ENCODE measurements at regions not wholly inside any gene's neighbourhood (a gene's known extent, or its start where the extent isn't known, plus 50 kb on each side); places are given as distances from the start of the nearest gene placed in this dataset.

- Histone ChIP-seq H3K9me3 (no peaks in the 10 kb centered on the region), H3K4me3 (no peak overlapping the region), H3K4me1 (peaks cover 11% of the 10 kb centered on the region), H3K27me3 (ENCODE audit: low read depth) (no peaks in the 10 kb centered on the region), H3K36me3 (replicated peaks) (no peaks in the 10 kb centered on the region)
- in situ Hi-C loops (cut with MboI; ENCODE audit: low sequenced_read_pairs) = no loop called here
- DNase-seq (ENCODE audit: low spot score in 2 of 2) = peak in 1 of 2 experiments; percentile 69
Observed at GRCh38 chr2:211077216-211077767, 520.9 kb downstream of the CPS1 start.

DNA sequence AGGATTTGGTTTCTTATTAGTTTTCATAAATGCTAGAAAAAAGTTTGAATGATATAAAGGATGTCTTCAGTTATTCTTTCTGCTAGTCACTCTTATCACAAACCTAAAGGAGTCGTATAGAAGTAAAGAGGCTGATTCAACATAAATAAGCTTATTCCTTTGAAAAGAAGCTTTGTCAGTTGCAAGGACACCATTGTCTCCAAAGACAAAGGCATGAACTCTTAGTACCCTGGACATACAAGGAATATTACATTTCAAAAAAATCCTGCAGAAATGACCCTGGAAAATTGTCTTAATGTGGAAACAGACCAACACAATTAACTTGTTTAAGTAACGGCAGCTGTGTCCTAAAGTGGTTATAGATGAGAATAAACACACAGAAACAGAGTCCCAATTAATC, 528.0 kb downstream of the CPS1 start:
- in situ Hi-C loops (cut with MboI; ENCODE audit: low sequenced_read_pairs) = no loop called here

GRCh38 chr2:211085056-211085680, 528.8 kb downstream of the CPS1 start:
- peaks cover 2% of the 10 kb centered on the region; the same call in 1 of the 2 replicates for H3K4me1 ChIP-seq
- H3K4me3 ChIP-seq = no peak overlapping the region
- peak; percentile 27 to 35 for DNase-seq (ENCODE audit: low spot score in 2 of 2)
- in situ Hi-C loops (cut with MboI; ENCODE audit: low sequenced_read_pairs) = no loop called here
- no peaks in the 10 kb centered on the region for H3K9me3 ChIP-seq
- H3K27me3 ChIP-seq (ENCODE audit: low read depth) = peaks cover 7% of the 10 kb centered on the region
- no peaks in the 10 kb centered on the region for H3K36me3 ChIP-seq (replicated peaks)

More for the DNA sequence above, 528.0 kb downstream of the CPS1 start:
- H3K4me3 ChIP-seq = no peak overlapping the region
- H3K4me1 ChIP-seq = peaks cover 2% of the 10 kb centered on the region; the same call in 1 of the 2 replicates
- peaks cover 7% of the 10 kb centered on the region for H3K27me3 ChIP-seq (ENCODE audit: low read depth)
- peak in 1 of 2 experiments; percentile 51 for DNase-seq (ENCODE audit: low spot score in 2 of 2)
- H3K36me3 ChIP-seq (replicated peaks) = no peaks in the 10 kb centered on the region
- H3K9me3 ChIP-seq = no peaks in the 10 kb centered on the region

- Histone ChIP-seq H3K27me3 (ENCODE audit: low read depth) (peaks cover 7% of the 10 kb centered on the region), H3K36me3 (replicated peaks) (no peaks in the 10 kb centered on the region)
Observed at GRCh38 chr2:211086049-211086448, 529.6 kb downstream of the CPS1 start.

GRCh38 chr2:211089127-211089526, 532.7 kb downstream of the CPS1 start:
- Histone ChIP-seq H3K36me3 (replicated peaks) (no peaks in the 10 kb centered on the region), H3K9me3 (no peaks in the 10 kb centered on the region), H3K4me3 (no peak overlapping the region), H3K27me3 (ENCODE audit: low read depth) (no peaks in the 10 kb centered on the region), H3K4me1 (peaks cover 2% of the 10 kb centered on the region; the same call in 1 of the 2 replicates)
- in situ Hi-C loops (cut with MboI; ENCODE audit: low sequenced_read_pairs) = no loop called here
- no peak for DNase-seq (ENCODE audit: low spot score in 2 of 2)

More at GRCh38 chr2:211086049-211086448, 529.6 kb downstream of the CPS1 start:
- Histone ChIP-seq H3K4me1 (peaks cover 2% of the 10 kb centered on the region; the same call in 1 of the 2 replicates), H3K4me3 (no peak overlapping the region), H3K9me3 (no peaks in the 10 kb centered on the region)
- in situ Hi-C loops (cut with MboI; ENCODE audit: low sequenced_read_pairs) = no loop called here
- peak in 1 of 2 experiments; percentile 9 for DNase-seq (ENCODE audit: low spot score in 2 of 2)

DNA sequence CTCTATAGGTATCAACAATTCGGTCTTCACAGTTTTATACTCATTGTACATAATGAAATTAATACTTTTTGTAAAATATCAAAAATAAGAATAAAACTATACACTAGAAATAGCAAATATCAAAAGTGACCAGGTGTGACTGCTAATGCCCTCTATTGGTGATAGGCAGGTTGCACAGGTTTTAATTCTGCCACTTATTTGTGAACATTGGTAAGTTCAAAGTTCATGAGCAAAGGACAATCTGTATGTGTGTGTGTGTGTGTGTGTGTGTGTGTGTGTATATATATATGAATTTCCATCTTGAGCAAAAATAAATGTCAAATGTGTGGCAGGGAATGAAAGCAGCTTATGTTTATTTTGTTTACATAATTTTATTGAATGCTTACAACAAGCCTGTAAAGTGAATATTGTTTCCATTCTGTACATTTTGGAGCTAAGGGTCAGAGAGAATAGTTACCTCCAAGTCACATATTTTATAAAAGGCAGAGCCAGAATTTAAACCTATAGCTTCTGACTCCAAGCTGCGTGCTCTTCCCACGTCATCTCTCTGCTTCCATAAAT, 537.4 kb downstream of the CPS1 start:
- in situ Hi-C loops (cut with MboI; ENCODE audit: low sequenced_read_pairs) = no loop called here
- Histone ChIP-seq H3K27me3 (ENCODE audit: low read depth) (no peaks in the 10 kb centered on the region), H3K4me3 (no peak overlapping the region), H3K36me3 (replicated peaks) (no peaks in the 10 kb centered on the region), H3K4me1 (no peaks in the 10 kb centered on the region), H3K9me3 (no peaks in the 10 kb centered on the region)
- DNase-seq (ENCODE audit: low spot score in 2 of 2) = no peak

DNA sequence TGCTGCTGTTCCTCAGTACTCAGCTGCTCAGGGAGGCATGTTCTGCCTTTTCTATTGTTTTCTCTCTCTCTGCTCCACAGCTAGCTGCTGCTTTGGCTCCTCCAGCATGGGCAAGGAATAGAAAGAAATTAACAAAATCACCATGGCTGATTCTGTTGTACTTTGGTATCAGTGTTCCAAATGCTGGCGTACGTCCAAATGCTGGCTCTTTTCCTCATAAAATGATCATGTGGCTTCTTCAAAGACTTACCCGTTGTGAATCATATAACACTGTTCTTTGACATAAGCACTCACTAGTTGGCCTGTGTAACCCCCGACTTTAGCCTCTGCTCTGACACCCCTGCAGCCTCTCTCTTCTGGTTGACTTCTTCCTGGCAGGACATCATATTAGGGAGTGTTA, 547.6 kb downstream of the CPS1 start:
- Histone ChIP-seq H3K36me3 (replicated peaks) (no peaks in the 10 kb centered on the region), H3K9me3 (no peaks in the 10 kb centered on the region), H3K4me3 (no peak overlapping the region), H3K4me1 (no peaks in the 10 kb centered on the region), H3K27me3 (ENCODE audit: low read depth) (no peaks in the 10 kb centered on the region; the same call in 1 of the 2 replicates)
- in situ Hi-C loops (cut with MboI; ENCODE audit: low sequenced_read_pairs) = no loop called here
- no peak for DNase-seq (ENCODE audit: low spot score in 2 of 2)

DNA sequence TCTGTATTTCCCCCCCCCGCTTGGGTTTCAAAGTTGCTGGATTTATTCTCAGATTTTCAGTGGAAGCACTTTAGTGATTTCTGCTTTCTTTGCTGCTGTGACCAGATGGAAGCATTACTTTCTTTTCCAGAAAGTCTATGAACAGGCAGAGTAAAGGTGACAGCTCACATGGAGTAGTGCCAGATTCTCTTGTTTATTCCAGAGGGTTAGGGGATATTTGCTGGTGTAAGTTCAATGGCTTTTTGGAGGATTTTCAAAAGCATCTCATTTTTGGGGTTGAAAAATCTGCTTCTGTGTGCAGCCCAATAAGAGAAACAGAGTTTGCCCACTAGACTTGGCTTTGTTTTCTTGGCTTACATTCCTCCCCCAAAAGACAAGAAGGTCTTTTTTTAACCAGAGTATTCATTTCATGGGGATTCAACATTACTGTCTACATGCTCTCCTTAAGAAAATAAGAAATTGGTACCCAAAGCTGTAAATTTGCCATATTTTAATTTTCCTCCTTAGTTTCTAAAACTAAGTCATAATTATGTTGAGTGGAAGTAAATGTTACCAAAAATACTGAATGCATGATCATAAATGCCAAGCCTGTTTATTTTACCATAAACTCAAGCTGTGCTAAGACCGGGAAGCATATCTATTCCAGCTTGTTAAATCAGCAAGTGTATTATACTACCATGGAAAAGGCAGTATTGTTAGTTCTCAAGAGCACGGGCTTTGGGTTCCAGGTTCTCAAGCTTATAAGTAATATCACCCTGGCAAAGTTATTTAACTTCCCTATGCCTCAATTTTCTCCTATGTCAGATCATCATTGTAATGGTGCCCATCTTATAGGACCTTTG, 557.2 kb downstream of the CPS1 start:
- peaks cover 7% of the 10 kb centered on the region for H3K27me3 ChIP-seq (ENCODE audit: low read depth)
- in situ Hi-C loops (cut with MboI; ENCODE audit: low sequenced_read_pairs) = no loop called here

GRCh38 chr2:211114826-211115455, 558.5 kb downstream of the CPS1 start:
- DNase-seq (ENCODE audit: low spot score in 2 of 2) = no peak
- Histone ChIP-seq H3K4me3 (no peak overlapping the region), H3K36me3 (replicated peaks) (no peaks in the 10 kb centered on the region), H3K9me3 (no peaks in the 10 kb centered on the region), H3K4me1 (no peaks in the 10 kb centered on the region), H3K27me3 (ENCODE audit: low read depth) (peaks cover 7% of the 10 kb centered on the region)
- in situ Hi-C loops (cut with MboI; ENCODE audit: low sequenced_read_pairs) = no loop called here

More for the DNA sequence above, 557.2 kb downstream of the CPS1 start:
- no peaks in the 10 kb centered on the region for H3K9me3 ChIP-seq
- H3K4me3 ChIP-seq = no peak overlapping the region
- no peaks in the 10 kb centered on the region for H3K36me3 ChIP-seq (replicated peaks)
- DNase-seq (ENCODE audit: low spot score in 2 of 2) = no peak
- no peaks in the 10 kb centered on the region for H3K4me1 ChIP-seq

GRCh38 chr2:211117026-211117425, 560.6 kb downstream of the CPS1 start:
- no peak for DNase-seq (ENCODE audit: low spot score in 2 of 2)

DNA sequence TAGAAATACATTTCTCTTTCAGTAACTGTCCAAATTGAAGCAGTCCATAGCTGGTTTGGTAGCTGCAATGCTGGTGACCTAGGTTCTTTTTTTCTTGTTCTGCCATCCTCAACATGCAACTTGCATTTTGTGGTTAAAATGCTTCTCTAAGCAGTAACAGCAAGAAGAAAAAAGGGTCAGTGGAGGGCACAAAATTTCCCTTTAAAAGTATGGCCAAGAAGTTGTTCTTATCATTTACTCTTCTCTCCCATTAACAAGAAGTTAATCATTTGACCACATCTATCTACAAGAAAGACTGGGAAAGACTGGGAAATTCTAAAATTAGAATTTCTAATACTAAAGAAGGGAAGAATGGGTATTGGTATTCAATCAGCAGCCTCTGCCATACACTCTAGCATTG, 569.9 kb downstream of the CPS1 start:
- Histone ChIP-seq H3K9me3 (no peaks in the 10 kb centered on the region), H3K4me3 (no peak overlapping the region), H3K27me3 (ENCODE audit: low read depth) (peaks cover 10% of the 10 kb centered on the region), H3K36me3 (replicated peaks) (no peaks in the 10 kb centered on the region), H3K4me1 (no peaks in the 10 kb centered on the region)
- in situ Hi-C loops (cut with MboI; ENCODE audit: low sequenced_read_pairs) = no loop called here
- DNase-seq (ENCODE audit: low spot score in 2 of 2) = no peak

More at GRCh38 chr2:211117026-211117425, 560.6 kb downstream of the CPS1 start:
- Histone ChIP-seq H3K4me1 (no peaks in the 10 kb centered on the region), H3K27me3 (ENCODE audit: low read depth) (peaks cover 10% of the 10 kb centered on the region), H3K9me3 (no peaks in the 10 kb centered on the region), H3K4me3 (no peak overlapping the region), H3K36me3 (replicated peaks) (no peaks in the 10 kb centered on the region)
- in situ Hi-C loops (cut with MboI; ENCODE audit: low sequenced_read_pairs) = no loop called here

- in situ Hi-C loops (cut with MboI; ENCODE audit: low sequenced_read_pairs) = no loop called here
- Histone ChIP-seq H3K36me3 (replicated peaks) (no peaks in the 10 kb centered on the region), H3K4me1 (no peaks in the 10 kb centered on the region), H3K27me3 (ENCODE audit: low read depth) (peaks cover 5% of the 10 kb centered on the region; the same call in 1 of the 2 replicates), H3K9me3 (no peaks in the 10 kb centered on the region), H3K4me3 (no peak overlapping the region)
- DNase-seq (ENCODE audit: low spot score in 2 of 2) = no peak
Observed at GRCh38 chr2:211127501-211127900, 571.1 kb downstream of the CPS1 start.

GRCh38 chr2:211128287-211128686, 571.9 kb downstream of the CPS1 start:
- Histone ChIP-seq H3K4me1 (no peaks in the 10 kb centered on the region), H3K4me3 (no peak overlapping the region), H3K36me3 (replicated peaks) (no peaks in the 10 kb centered on the region), H3K27me3 (ENCODE audit: low read depth) (peaks cover 5% of the 10 kb centered on the region; the same call in 1 of the 2 replicates), H3K9me3 (no peaks in the 10 kb centered on the region)
- in situ Hi-C loops (cut with MboI; ENCODE audit: low sequenced_read_pairs) = no loop called here
- no peak for DNase-seq (ENCODE audit: low spot score in 2 of 2)

Data from HAP-1 (cell line).